ENCODE measurements at regions not wholly inside any gene's neighbourhood (a gene's known extent, or its start where the extent isn't known, plus 50 kb on each side); places are given as distances from the start of the nearest gene placed in this dataset.
A peak's percentile ranks its signal among the peaks of the same experiment; 100 is the strongest.

DNA sequence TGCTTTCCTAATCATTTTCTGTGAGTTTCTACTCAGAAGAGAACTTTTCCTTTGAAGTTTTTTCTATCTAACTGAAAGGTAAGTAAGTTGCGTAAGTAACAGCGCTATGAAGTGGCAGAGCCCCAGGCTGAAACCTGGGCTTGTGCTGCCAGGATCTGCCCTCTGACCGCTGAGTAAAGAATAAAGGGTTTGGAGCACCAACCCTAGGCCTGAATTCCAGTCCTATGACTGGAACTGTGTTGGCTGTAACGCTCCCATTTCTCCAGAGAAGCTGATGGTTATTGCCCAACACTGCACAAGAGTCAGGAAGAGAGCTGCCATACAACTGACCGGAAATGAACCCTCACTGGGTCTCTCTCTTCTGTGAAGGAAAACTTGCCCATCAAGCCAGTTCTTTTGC lies 87.0 kb downstream of the FOXB1 start:
- no peak overlapping the region for H3K27ac ChIP-seq (ENCODE audit: insufficient read depth, low read length)

DNA sequence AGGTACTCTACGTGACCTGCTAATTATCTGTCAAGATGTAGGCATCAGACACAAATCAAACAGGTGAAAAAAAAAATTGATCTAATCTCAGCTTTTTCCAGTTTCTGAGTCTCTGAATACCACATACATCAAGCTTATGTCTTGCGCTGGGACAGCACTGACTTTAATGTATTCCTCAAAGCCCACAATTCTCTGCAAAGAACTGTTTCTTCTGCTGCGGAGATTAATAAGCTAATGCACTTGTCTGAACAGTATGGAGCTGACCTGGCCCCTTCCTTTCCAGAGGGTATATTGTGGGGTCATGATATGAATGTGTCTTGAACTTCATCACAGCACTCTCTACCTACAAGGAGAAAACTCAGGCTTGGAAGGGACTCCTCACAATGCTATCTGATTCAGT lies 87.8 kb downstream of the FOXB1 start:
- no peak overlapping the region for H3K4me3 ChIP-seq (replicated peaks in 1 of 4; ENCODE audit: control extremely low read depth in 1 of 4, insufficient read depth in 1 of 4, low read depth in 3 of 4, low read length in 4 of 4)
- TF ChIP-seq, protein P1, sequence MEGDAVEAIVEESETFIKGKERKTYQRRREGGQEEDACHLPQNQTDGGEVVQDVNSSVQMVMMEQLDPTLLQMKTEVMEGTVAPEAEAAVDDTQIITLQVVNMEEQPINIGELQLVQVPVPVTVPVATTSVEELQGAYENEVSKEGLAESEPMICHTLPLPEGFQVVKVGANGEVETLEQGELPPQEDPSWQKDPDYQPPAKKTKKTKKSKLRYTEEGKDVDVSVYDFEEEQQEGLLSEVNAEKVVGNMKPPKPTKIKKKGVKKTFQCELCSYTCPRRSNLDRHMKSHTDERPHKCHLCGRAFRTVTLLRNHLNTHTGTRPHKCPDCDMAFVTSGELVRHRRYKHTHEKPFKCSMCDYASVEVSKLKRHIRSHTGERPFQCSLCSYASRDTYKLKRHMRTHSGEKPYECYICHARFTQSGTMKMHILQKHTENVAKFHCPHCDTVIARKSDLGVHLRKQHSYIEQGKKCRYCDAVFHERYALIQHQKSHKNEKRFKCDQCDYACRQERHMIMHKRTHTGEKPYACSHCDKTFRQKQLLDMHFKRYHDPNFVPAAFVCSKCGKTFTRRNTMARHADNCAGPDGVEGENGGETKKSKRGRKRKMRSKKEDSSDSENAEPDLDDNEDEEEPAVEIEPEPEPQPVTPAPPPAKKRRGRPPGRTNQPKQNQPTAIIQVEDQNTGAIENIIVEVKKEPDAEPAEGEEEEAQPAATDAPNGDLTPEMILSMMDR (conservative IDR thresholded peaks at IDR 0.05 in 1 of 2, IDR thresholded peaks at IDR 0.05 in 1 of 2; ENCODE audit: low read depth in 1 of 2, low read length in 2 of 2) = no peak
- no peak for TF ChIP-seq EZH2 (IDR thresholded peaks at IDR 0.05; ENCODE audit: low read length, missing control alignments)
- H3K79me2 ChIP-seq (ENCODE audit: control insufficient read depth, insufficient read depth, low read length) = no peaks in the 10 kb centered on the region
- no peak overlapping the region for H2AFZ ChIP-seq (ENCODE audit: low read length)
- no peaks in the 10 kb centered on the region for H4K20me1 ChIP-seq (ENCODE audit: control insufficient read depth, extremely low read depth, insufficient read depth, low read length)
- H3K9ac ChIP-seq (ENCODE audit: insufficient read depth, low read length) = no peak overlapping the region
- no peak overlapping the region for H3K27ac ChIP-seq (ENCODE audit: insufficient read depth, low read length)
- H3K27me3 ChIP-seq (ENCODE audit: control insufficient read depth, insufficient read depth, low read length) = peaks cover 5% of the 10 kb centered on the region
- H3K4me2 ChIP-seq (ENCODE audit: extremely low read depth, insufficient read depth, low read length) = no peak overlapping the region
- no peaks in the 10 kb centered on the region for H3K4me1 ChIP-seq (ENCODE audit: control insufficient read depth, extremely low read depth, insufficient read depth, low read length)
- H3K9me3 ChIP-seq (ENCODE audit: control insufficient read depth, insufficient read depth, low read depth, low read length) = no peaks in the 10 kb centered on the region
- no peaks in the 10 kb centered on the region for H3K36me3 ChIP-seq (ENCODE audit: control insufficient read depth, insufficient read depth, low read length)
- DNase-seq (ENCODE audit: low read depth in 2 of 2) = no peak

More for the DNA sequence above, 87.0 kb downstream of the FOXB1 start:
- peak; percentile 90 to 93 for DNase-seq (ENCODE audit: low read depth in 2 of 2)
- H3K27me3 ChIP-seq (ENCODE audit: control insufficient read depth, insufficient read depth, low read length) = peaks cover 5% of the 10 kb centered on the region
- H3K4me1 ChIP-seq (ENCODE audit: control insufficient read depth, extremely low read depth, insufficient read depth, low read length) = no peaks in the 10 kb centered on the region
- no peaks in the 10 kb centered on the region for H3K79me2 ChIP-seq (ENCODE audit: control insufficient read depth, insufficient read depth, low read length)
- H3K4me2 ChIP-seq (ENCODE audit: extremely low read depth, insufficient read depth, low read length) = no peak overlapping the region
- no peaks in the 10 kb centered on the region for H3K9me3 ChIP-seq (ENCODE audit: control insufficient read depth, insufficient read depth, low read depth, low read length)
- no peaks in the 10 kb centered on the region for H3K36me3 ChIP-seq (ENCODE audit: control insufficient read depth, insufficient read depth, low read length)
- TF ChIP-seq, protein P1 (conservative IDR thresholded peaks at IDR 0.05 in 1 of 2, IDR thresholded peaks at IDR 0.05 in 1 of 2; ENCODE audit: low read depth in 1 of 2, low read length in 2 of 2) = no peak
- no peak for TF ChIP-seq EZH2 (IDR thresholded peaks at IDR 0.05; ENCODE audit: low read length, missing control alignments)
- no peak overlapping the region for H3K4me3 ChIP-seq (replicated peaks in 1 of 4; ENCODE audit: control extremely low read depth in 1 of 4, insufficient read depth in 1 of 4, low read depth in 3 of 4, low read length in 4 of 4)
- no peak overlapping the region for H2AFZ ChIP-seq (ENCODE audit: low read length)
- no peaks in the 10 kb centered on the region for H4K20me1 ChIP-seq (ENCODE audit: control insufficient read depth, extremely low read depth, insufficient read depth, low read length)
- no peak overlapping the region for H3K9ac ChIP-seq (ENCODE audit: insufficient read depth, low read length)

DNA sequence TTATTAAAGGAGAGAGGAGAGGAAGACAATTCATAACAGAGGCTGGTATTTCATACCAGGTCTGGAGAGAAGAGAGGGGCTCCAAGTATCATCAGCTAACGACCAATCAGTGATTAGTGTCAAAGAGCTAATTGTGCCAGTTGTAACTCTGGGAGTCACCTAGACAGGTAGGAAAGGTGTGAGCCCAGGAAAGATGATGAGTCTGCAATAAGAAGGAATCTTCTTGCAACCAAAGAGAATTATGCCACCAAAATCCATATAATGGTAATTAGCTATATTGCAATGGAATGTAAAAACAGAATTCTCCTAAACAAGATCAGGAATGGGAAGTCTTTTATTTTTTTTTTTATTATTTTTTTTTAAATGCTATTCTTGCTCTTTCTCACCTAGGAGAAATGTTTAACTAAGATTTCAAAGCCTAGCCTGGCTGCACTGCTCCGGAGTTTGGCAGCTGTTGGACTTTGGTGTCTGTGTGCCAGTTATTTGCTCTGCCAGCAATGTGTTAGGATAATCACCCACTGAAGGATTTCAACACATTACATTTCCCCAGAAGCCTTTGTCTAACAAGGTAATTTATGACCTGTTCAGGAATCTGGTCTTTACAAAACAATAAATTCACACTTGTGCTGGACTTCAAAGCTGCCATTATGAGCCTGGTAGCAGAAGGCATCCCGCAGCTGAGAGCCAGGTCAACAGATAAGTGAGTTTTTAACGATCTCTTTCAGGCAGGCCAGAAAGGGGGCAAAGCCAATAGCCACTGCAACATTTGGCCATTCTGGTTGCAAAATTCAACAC lies 89.4 kb downstream of the FOXB1 start:
- DNase-seq (ENCODE audit: low read depth in 2 of 2) = peak in 1 of 2 donors; percentile 15
- H3K9ac ChIP-seq (ENCODE audit: insufficient read depth, low read length) = no peak overlapping the region
- H3K4me2 ChIP-seq (ENCODE audit: extremely low read depth, insufficient read depth, low read length) = no peak overlapping the region
- H3K4me3 ChIP-seq (replicated peaks in 1 of 4; ENCODE audit: control extremely low read depth in 1 of 4, insufficient read depth in 1 of 4, low read depth in 3 of 4, low read length in 4 of 4) = no peak overlapping the region
- TF ChIP-seq, protein P1 (conservative IDR thresholded peaks at IDR 0.05 in 1 of 2, IDR thresholded peaks at IDR 0.05 in 1 of 2; ENCODE audit: low read depth in 1 of 2, low read length in 2 of 2) = no peak
- no peak for TF ChIP-seq EZH2 (IDR thresholded peaks at IDR 0.05; ENCODE audit: low read length, missing control alignments)
- H3K27me3 ChIP-seq (ENCODE audit: control insufficient read depth, insufficient read depth, low read length) = no peaks in the 10 kb centered on the region
- H3K4me1 ChIP-seq (ENCODE audit: control insufficient read depth, extremely low read depth, insufficient read depth, low read length) = no peaks in the 10 kb centered on the region
- H3K27ac ChIP-seq (ENCODE audit: insufficient read depth, low read length) = no peak overlapping the region
- no peaks in the 10 kb centered on the region for H3K79me2 ChIP-seq (ENCODE audit: control insufficient read depth, insufficient read depth, low read length)
- no peaks in the 10 kb centered on the region for H3K9me3 ChIP-seq (ENCODE audit: control insufficient read depth, insufficient read depth, low read depth, low read length)
- no peak overlapping the region for H2AFZ ChIP-seq (ENCODE audit: low read length)
- H4K20me1 ChIP-seq (ENCODE audit: control insufficient read depth, extremely low read depth, insufficient read depth, low read length) = no peaks in the 10 kb centered on the region
- no peaks in the 10 kb centered on the region for H3K36me3 ChIP-seq (ENCODE audit: control insufficient read depth, insufficient read depth, low read length)

All from fibroblast of lung (primary cell).